ENCODE measurements at regions not wholly inside any gene's neighbourhood (a gene's known extent, or its start where the extent isn't known, plus 50 kb on each side); places are given as distances from the start of the nearest gene placed in this dataset.
"Not testable (repeated sequence)": the region's sequence is repeated elsewhere in the genome, so short reads cannot be mapped to it uniquely, and the experiment has no call there.

DNA sequence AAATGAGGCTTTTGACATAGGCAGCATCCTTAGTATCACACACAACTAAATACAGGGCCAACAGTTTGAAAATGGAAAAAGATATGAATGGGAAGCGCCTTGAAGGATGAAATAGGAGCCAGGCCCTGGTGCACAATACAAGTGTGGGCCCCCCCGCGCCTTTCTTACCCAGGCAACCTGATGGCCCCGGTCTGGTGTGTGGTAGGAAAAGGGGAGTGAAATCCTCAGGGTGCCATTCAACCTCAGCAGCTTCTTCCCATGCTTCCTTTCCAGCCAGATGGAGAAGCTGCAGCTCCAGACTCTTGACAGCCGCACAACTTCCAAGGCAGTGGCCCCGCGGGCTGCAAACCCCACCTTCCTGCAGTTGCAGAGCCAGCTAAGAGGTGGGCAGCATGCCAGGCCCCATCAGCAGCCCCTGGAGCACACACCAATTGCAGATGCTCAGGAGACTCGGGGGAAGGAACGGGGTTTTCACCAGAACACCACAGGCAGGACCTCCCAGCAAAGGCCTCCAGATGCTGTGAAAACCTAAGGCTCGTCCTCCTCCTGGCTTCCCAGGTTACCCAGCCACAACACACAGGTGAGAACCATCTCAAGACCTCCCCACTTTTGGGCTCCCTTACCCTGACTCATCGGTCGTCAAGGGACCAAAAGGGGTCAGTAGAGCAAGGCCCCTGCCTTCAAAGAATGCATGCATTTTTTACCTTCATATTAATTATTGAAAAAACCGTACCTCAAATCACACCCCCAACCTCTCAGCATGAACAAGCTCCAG lies 101.6 kb downstream of the CPN2 start:
- no peak for DNase-seq (ENCODE audit: low read depth in 2 of 2)

DNA sequence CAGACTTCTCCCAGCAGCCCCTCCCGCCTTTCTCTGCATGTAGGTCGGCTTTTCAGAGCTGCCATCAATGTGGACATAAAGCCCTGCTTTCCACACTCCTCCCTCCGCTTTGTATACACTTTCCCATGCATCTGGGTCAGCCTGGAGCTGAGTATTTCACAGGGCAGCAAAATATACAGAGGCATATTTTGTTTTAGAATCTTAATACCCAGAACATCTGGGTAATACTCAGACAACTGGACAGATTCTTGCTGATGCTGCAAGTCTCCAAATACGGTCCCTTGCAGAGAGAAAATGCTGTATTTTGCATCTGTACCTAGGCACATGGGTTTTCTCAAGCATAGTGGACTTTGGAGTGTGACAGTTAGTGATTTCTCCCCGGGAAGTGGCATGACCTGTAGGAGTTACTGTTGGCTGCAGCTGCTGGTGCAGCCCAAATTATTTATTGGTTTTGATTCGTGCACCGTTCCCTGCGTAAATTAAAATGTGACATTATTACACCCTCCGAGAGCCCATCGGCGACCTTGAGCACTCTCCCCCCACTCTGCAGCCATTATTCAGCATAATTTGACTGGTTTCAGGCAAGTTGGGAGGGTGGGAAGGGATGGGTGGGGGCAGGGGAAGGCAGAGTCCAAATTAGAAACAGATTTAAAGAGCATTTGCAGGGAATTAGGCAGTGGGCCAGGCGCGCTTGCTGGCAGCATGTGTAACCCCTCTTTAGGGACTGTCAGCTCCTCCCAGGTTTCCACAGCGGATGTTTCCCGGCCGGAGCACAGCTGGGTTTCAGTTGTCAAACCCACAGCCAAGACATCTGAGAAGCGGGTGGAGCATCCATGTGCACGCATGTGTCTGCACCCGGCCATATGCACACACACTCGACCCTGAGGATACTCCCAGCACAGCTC lies 100.8 kb downstream of the CPN2 start:
- no peak for DNase-seq (ENCODE audit: low read depth in 2 of 2)

- DNase-seq (ENCODE audit: low read depth in 2 of 2): no peak
Observed at GRCh38 chr3:194251007-194251406, 100.1 kb downstream of the CPN2 start.

- no peak for DNase-seq (ENCODE audit: low read depth in 2 of 2)
Observed at GRCh38 chr3:194251461-194251860, 99.7 kb downstream of the CPN2 start.

GRCh38 chr3:194251891-194252560 lies 99.1 kb downstream of the CPN2 start:
- DNase-seq (ENCODE audit: low read depth in 2 of 2): no peak

- no peak for DNase-seq (ENCODE audit: low read depth in 2 of 2)
Observed at GRCh38 chr3:194253270-194253669, 97.9 kb downstream of the CPN2 start.

- no peak for DNase-seq (ENCODE audit: low read depth in 2 of 2)
Observed at GRCh38 chr3:194254040-194254439, 97.1 kb downstream of the CPN2 start.

GRCh38 chr3:194255252-194256039 lies 95.7 kb downstream of the CPN2 start:
- DNase-seq (ENCODE audit: low read depth in 2 of 2): peak in 1 of 2 donors; percentile 11

DNA sequence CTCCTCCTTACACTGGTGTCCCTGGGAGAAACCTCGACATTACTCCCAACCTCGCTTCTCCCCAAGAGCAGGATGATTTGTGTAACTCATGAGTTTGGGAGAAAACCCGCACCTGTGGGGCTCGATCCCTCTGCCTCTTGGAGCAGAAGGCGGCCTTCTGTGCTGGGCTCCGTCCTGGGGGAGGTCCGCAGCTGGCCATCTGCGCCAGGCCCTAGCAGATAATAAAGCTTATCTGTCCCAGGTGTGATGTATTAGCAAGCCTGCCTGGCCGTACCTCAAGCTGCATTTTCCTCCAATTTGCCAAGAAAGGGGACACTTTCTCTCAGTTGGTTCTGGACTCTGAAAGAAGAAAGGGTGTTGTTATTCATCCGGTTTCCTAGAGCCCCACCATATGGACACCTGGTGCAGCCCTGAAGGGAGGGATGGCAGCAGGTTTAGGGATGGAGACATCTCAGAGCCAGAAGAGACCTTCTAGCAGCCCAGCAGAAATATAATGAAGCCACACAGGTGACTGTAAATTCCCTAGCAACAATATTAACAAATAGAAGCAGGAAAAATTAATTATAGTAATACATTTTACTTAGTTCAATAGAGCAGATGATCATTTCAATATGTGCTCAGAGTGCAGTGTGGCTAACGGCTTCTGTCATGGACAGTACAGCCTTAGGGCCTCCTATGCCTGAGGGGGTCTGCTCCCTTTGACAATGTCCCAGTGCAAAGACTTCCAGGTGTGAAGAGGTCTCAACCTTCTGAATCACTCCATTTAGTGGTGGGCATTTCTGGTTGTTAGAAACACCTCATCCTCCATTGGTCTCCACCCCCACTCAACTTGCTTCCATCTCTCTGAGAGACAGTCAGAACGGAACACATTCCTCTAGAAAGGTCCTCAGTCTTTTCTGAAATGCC lies 94.8 kb downstream of the CPN2 start:
- DNase-seq (ENCODE audit: low read depth in 2 of 2): no peak

DNA sequence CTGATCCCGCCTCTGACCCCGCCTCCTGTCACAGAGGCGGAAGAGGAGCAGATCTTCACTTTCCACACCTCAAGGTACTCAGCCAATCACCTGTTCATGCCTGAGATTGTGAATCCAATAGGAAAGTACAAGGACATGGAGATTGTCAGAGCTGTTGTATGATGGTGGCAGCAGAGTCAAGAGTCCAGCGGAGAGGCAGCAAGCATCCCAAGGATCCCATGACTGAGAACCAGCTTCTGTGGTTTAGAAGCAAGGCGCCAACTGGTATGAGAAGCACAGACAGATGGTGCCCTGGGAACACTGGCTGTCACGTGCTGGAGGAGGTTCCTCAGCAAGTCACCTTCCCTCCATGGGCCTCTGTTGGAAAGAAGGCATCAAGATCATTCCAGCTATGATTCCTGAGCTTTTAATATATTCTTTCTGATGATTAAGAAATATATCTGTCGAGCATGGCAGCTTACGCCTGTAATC lies 93.9 kb downstream of the CPN2 start:
- no peak for DNase-seq (ENCODE audit: low read depth in 2 of 2)

DNA sequence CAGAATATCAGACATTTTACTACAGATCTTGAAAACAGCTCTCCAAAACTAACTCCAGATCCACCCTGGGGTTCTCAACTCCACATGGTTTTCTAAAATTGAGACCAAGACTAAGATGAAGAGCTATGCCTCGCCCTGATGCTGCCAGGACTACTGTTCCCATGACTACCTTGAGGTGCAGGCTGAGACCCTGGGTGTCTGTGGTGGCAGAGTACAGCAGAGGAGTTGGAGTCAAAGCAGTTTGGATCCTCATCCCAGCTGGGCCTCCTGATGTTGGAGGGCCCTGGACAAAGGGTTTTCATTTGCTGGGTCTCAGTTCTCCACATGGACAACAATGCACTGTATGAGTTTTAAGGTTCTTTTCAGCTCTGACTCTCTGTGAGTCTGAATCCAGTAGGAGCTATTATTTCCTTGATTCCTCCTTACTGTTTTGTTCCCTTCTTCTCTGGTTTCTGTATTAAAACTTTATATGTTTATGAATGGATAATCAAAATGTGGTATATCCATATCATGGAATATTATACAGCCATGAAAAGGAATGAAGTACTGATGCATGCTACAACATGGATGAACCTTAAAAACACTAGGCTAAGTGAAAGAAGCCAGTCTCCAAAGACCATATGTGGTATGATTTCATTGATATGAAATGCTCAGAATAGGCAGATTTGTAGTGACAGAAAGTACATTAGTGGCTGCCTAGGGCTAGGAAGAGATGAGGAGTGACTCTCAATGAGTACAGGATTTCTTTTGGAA lies 93.0 kb downstream of the CPN2 start:
- DNase-seq (ENCODE audit: low read depth in 2 of 2): no peak

GRCh38 chr3:194259982-194260766 lies 91.0 kb downstream of the CPN2 start:
- DNase-seq (ENCODE audit: low read depth in 2 of 2): no peak

- no peak for DNase-seq (ENCODE audit: low read depth in 2 of 2)
Observed at GRCh38 chr3:194261581-194262063, 89.5 kb downstream of the CPN2 start.

DNA sequence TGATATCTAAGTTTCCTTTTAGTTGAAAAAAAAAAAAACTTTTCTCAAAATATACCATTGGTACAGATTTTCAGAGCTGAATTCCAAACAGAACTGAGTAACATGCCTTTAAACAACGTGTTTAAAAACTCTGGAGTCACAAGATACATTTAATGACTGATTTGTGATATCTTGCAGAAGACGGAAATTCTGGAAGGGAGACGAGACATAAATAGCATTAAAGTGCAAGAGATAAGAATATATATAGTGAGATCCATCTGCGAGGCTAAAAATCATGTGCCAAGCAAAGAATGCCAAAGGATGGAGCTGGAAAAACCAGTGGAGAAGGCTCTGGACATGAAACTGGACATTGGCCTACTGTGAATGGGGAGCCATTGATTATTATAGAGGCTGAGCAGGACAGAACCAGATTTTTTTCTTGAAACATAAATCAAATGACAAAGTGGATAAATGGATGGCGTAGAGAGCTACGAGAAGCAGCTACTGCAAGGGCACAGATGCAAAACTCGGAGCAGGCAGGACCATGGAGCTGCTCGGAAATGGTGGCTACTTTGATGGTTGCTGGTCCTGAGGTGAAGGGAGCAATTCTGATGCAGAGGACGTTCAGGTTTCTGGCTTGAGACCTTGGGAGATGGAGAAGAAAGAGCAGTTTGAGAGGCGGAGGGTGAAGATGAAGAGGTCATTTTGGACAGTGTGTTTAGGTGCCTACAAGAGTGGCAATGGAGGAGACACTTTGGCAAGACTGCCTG lies 88.8 kb downstream of the CPN2 start:
- no peak for DNase-seq (ENCODE audit: low read depth in 2 of 2)

DNA sequence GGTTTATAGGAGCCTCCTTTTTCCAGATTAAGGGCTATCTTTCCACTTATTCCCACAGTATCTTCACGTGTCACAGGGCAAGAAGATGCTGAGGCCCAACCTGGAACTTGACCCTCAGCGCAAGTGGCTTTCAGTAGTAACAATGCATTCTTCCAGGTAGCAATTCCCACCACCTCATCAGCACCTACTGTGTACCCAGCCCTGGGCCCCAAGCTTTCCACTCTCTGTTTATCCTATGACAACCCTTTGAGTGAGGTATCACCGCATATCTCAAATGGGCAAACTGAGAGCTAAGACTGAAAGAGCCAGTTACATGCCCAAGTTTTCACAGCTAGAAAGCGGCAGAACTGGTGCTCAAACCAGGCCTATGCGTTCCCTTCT lies 88.2 kb downstream of the CPN2 start:
- DNase-seq (ENCODE audit: low read depth in 2 of 2): no peak

DNA sequence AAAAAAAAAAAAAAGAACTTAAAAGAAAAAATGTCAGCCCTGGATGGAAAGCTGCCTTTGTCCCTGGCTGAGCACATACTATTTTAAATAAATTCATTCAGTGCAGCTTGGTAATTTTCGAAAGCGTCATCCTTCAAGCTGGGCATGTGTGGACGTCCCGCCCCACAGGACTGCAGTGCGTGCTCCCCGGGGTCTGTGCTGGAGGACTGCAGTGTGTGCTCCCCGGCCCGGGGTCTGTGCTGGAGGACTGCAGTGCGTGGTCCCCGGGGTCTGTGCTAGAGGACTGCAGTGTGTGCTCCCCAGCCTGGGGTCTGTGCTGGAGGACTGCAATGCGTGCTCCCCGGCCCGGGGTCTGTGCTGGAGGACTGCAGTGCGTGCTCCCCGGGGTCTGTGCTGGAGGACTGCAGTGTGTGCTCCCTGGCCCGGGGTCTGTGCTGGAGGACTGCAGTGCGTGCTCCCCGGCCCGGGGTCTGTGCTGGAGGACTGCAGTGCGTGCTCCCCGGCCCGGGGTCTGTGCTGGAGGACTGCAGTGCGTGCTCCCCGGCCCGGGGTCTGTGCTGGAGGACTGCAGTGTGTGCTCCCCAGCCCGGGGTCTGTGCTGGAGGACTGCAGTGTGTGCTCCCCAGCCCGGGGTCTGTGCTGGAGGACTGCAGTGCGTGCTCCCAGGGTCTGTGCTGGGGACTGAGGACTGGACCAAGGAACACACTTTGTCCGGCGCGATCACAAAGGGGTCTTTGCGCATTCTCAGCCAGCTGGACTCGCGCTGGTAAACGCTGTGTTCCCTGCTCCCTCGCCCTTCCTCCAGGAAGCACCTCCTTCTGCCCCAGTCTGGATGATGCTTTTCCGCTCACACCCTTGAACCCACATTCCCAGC lies 86.3 kb downstream of the CPN2 start:
- DNase-seq (ENCODE audit: low read depth in 2 of 2): not testable (repeated sequence)

DNA sequence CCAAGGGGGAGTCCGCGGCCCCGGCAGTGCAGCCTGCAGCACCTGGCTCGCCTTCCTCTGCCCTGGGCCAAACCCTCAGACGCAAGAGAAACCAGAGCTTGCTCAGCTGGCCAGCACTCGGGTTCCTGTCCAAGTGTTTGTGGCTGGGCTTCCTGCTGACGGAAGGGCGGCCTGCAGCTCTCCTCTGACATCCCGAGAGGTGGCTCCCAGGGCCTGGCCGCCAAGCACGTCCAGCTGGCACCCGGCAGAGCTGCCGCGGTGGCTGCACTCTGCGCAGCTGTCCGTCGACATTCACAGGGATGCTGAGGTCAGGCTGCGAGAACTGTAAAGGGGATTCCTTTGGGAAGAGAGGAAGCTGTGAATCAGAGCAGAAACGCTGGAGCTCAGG lies 85.6 kb downstream of the CPN2 start:
- no peak for DNase-seq (ENCODE audit: low read depth in 2 of 2)

All from stimulated activated CD8-positive, alpha-beta memory T cell treated with anti-CD3 and anti-CD28 coated beads, Interleukin-15, amount 100 ng/mL, for 48 hours (primary cell).